Cardiac muscle cell (in vitro differentiated cells and primary cell): ENCODE measurements at regions not wholly inside any gene's neighbourhood (a gene's known extent, or its start where the extent isn't known, plus 50 kb on each side); places are given as distances from the start of the nearest gene placed in this dataset.
"Not testable (repeated sequence)": the region's sequence is repeated elsewhere in the genome, so short reads cannot be mapped to it uniquely, and the experiment has no call there.

Source experiments
- DNase-seq, 2 donors: peaks; one replicate each; pipeline versions ENCODE4 v3.0.0 to v3.0.0-alpha.2; 2010 to 2017; ENCODE audit warnings: low read depth in 1 of 2, low spot score in 1 of 2
- H3K27ac ChIP-seq: fragments of 200-600 bp; sonication (generic); 2 replicates; pipeline ENCODE4 v1.5.1; 2016
- H3K27me3 ChIP-seq: fragments of 200-600 bp; sonication (generic); 2 replicates; pipeline ENCODE4 v1.6.0; 2016; ENCODE audit warnings: control low read depth
- H3K36me3 ChIP-seq: fragments of 200-600 bp; sonication (generic); 2 replicates; pipeline ENCODE4 v1.5.1; 2016; ENCODE audit warnings: control low read depth
- H3K4me1 ChIP-seq: fragments of 200-600 bp; sonication (generic); 2 replicates; pipeline ENCODE4 v1.8.1; 2017; ENCODE audit warnings: low read depth, mild to moderate bottlenecking, mixed run types
- H3K4me3 ChIP-seq: fragments of 200-600 bp; sonication (generic); 2 replicates; pipeline ENCODE4 v1.5.1; 2016; ENCODE audit warnings: mild to moderate bottlenecking
- H3K9me3 ChIP-seq: fragments of 200-600 bp; sonication (generic); 2 replicates; pipeline ENCODE4 v1.5.1; 2017; ENCODE audit warnings: low read depth, mild to moderate bottlenecking, control low read depth
- TF ChIP-seq, protein P1 (sequence below): IDR thresholded peaks from 2 replicates; pipeline ENCODE4 v1.5.1; 2012; ENCODE audit warnings: low read depth, mild to moderate bottlenecking, low read length

DNA sequence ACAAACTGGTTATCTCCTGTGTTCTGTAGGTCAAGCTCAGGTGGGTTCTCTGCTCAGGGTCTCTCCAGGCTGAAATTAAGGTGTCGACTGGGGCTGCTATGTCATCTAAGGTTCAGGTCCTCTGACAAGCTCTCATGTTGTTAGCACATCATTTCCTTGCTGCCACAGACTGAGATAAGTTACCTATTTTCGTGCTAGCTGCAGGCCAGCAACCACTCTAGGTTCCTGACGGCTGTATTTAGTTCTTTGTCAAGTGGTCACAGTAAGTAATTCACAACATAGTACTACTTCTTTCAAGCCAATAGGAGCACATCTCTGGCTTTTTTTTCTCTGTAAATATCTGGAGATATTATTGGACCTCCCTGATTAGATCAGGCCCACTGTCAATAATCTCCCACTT, 169.3 kb upstream of the CAND1 start:
- Histone ChIP-seq H3K27me3 (peaks cover 51% of the 10 kb centered on the region), H3K27ac (no peak overlapping the region), H3K36me3 (no peaks in the 10 kb centered on the region), H3K9me3 (no peaks in the 10 kb centered on the region), H3K4me3 (no peak overlapping the region), H3K4me1 (peaks cover 14% of the 10 kb centered on the region)
- TF ChIP-seq, protein P1, sequence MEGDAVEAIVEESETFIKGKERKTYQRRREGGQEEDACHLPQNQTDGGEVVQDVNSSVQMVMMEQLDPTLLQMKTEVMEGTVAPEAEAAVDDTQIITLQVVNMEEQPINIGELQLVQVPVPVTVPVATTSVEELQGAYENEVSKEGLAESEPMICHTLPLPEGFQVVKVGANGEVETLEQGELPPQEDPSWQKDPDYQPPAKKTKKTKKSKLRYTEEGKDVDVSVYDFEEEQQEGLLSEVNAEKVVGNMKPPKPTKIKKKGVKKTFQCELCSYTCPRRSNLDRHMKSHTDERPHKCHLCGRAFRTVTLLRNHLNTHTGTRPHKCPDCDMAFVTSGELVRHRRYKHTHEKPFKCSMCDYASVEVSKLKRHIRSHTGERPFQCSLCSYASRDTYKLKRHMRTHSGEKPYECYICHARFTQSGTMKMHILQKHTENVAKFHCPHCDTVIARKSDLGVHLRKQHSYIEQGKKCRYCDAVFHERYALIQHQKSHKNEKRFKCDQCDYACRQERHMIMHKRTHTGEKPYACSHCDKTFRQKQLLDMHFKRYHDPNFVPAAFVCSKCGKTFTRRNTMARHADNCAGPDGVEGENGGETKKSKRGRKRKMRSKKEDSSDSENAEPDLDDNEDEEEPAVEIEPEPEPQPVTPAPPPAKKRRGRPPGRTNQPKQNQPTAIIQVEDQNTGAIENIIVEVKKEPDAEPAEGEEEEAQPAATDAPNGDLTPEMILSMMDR = no peak
- DNase-seq = peak in 1 of 2 donors; percentile 69

DNA sequence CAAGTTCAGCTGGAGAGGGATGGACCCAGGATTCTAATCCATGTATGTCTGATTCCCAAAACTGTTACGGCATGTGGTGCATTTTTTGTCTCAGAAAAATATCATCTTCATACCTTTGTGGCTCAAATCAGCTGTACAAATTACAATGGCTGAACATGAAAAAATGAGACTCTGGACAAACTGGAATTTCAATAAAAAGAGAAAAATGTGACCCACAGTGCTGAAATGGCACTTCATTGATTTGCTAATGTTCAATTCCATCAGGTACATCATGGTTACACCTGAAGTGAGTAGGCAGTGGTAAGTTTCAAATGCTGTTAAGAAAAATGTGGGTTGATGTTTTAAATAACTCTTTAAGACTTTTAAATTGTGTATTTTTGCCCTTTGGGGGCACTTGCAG, 165.6 kb upstream of the CAND1 start:
- Histone ChIP-seq H3K27me3 (peaks cover 19% of the 10 kb centered on the region), H3K4me1 (peaks cover 11% of the 10 kb centered on the region), H3K9me3 (no peaks in the 10 kb centered on the region), H3K4me3 (no peak overlapping the region), H3K36me3 (no peaks in the 10 kb centered on the region), H3K27ac (no peak overlapping the region)
- TF ChIP-seq, protein P1 = no peak
- no peak for DNase-seq

DNA sequence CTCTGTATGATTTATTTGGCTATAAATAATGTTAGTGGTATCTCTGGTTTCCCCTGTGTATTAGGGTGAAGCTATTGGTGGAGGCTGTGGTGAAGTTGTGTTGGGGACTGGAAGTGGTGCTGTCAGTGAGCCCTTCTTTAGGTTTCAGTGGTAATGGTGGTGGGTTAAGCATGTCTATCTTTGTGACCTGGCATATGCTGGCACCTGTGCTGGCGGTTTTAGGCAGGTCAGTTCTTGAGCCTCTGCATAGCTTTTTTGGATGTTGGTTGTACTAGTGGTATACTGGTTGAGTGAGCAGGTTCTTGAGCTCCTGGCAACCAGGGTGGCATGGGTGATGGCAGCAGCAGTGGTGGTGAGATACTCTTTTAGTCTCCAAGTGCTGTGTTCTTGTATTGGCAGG, 161.9 kb upstream of the CAND1 start:
- TF ChIP-seq, protein P1 = no peak
- Histone ChIP-seq H3K27me3 (peaks cover 18% of the 10 kb centered on the region), H3K27ac (no peak overlapping the region)

DNA sequence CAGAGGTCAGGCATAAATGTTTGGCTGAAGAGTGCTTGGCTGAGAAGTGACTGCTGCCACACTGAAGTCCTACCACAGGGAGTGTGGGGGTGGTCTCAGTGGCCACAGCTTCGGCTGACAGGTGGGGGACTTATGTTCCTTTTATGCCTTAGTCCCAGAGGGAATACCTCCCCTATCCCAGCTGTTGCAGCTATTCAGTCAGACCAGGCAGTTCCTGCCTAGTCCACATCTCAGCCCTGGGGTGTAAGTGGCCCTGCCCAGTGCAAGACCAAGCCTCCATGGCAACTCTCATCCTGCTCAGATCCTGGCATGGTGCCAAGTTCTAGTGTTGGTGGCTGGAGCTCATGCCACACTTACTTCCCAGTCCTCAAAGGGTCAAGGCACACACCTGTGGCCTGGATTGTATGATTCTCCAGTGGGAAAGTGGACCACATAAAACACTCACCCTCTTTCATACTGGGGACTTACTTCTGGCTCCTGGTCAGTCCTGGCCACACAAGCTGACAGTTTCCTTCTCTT, 161.3 kb upstream of the CAND1 start:
- peaks cover 12% of the 10 kb centered on the region for H3K27me3 ChIP-seq
- H3K36me3 ChIP-seq = no peaks in the 10 kb centered on the region
- DNase-seq = no peak
- TF ChIP-seq, protein P1 = no peak
- no peaks in the 10 kb centered on the region for H3K4me1 ChIP-seq
- H3K9me3 ChIP-seq = no peaks in the 10 kb centered on the region
- H3K27ac ChIP-seq = no peak overlapping the region
- H3K4me3 ChIP-seq = no peak overlapping the region

More for the DNA sequence above, 161.9 kb upstream of the CAND1 start:
- DNase-seq = no peak
- Histone ChIP-seq H3K4me1 (no peaks in the 10 kb centered on the region), H3K36me3 (no peaks in the 10 kb centered on the region), H3K4me3 (no peak overlapping the region), H3K9me3 (no peaks in the 10 kb centered on the region)

DNA sequence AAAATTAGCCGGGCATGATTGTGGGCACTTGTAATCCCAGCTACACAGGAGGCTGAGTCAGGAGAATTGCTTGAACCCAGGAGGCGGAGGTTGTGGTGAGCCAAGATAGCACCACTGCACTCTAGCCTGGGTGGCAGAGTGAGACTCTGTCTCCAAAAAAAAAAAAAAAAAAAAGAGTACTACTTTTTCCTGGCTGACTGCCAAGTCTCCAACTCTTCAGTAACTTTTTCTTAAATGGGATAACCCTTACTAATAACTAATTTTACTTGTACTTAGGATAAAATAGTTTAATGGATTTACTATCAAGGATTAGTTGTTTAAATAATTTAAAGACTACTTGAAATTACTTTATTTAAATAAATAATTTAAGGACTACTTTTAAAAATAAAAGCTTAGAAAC, 158.8 kb upstream of the CAND1 start:
- not testable (repeated sequence) for H3K4me1 ChIP-seq, H3K4me3 ChIP-seq, H3K36me3 ChIP-seq, H3K9me3 ChIP-seq, H3K27ac ChIP-seq, DNase-seq
- peaks cover 13% of the 10 kb centered on the region for H3K27me3 ChIP-seq

DNA sequence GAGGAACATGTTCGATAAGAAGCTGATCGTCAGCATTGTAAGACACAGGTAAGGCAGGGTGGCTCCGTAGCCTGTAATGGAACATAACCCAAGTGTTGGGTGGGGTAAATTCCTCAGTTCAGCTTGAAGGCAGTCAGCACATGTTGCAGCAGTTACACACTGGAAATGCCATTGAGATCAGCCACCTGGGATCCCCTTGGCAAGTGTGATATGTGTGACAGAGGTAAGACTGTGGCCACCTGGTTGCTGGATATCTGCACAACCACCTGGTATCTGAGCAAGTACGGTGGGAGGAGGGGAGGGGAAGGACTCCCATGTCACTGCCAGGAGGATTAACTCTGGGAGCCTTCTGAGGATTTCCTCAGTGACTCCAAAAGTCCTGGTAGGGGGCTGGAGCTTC, 158.0 kb upstream of the CAND1 start:
- no peaks in the 10 kb centered on the region for H3K9me3 ChIP-seq
- no peak for DNase-seq
- no peak overlapping the region for H3K27ac ChIP-seq
- H3K4me3 ChIP-seq = no peak overlapping the region
- TF ChIP-seq, protein P1 = no peak
- H3K4me1 ChIP-seq = no peaks in the 10 kb centered on the region
- H3K36me3 ChIP-seq = no peaks in the 10 kb centered on the region
- peaks cover 13% of the 10 kb centered on the region for H3K27me3 ChIP-seq
